Neural progenitor cell (in vitro differentiated cells): ENCODE measurements at regions not wholly inside any gene's neighbourhood (a gene's known extent, or its start where the extent isn't known, plus 50 kb on each side); places are given as distances from the start of the nearest gene placed in this dataset.

Experiments used
- DNase-seq: peaks from one replicate; pipeline ENCODE4 v3.0.0-alpha.2; 2016; ENCODE audit warnings: low spot score
- H2AFZ ChIP-seq: fragments of 200-600 bp; sonication (generic); replicated peaks from 2 replicates; pipeline ENCODE4 v1.6.1; 2016; ENCODE audit warnings: antibody characterized with exemption
- H3F3A ChIP-seq: fragments of 200-600 bp; sonication (generic); 2 replicates; pipeline ENCODE4 v1.6.1; 2016; ENCODE audit warnings: antibody characterized with exemption, low read depth
- H3K27ac ChIP-seq: fragments of 200-600 bp; sonication (generic); 2 replicates; pipeline ENCODE4 v1.5.1; 2016; ENCODE audit warnings: mild to moderate bottlenecking
- H3K27me3 ChIP-seq: fragments of 200-600 bp; sonication (generic); 2 replicates; pipeline ENCODE4 v1.6.1; 2016; ENCODE audit warnings: mild to moderate bottlenecking, moderate library complexity
- H3K36me3 ChIP-seq: fragments of 200-600 bp; sonication (generic); 2 replicates; pipeline ENCODE4 v1.5.1; 2016
- H3K4me1 ChIP-seq: fragments of 200-600 bp; sonication (generic); 2 replicates; pipeline ENCODE4 v1.6.1; 2016; ENCODE audit warnings: mixed run types
- H3K4me2 ChIP-seq: fragments of 200-600 bp; sonication (generic); 2 replicates; pipeline ENCODE4 v1.6.1; 2016
- H3K4me3 ChIP-seq: fragments of 200-600 bp; sonication (generic); 2 replicates; pipeline ENCODE4 v1.5.1; 2016
- H3K79me2 ChIP-seq: fragments of 200-600 bp; sonication (generic); 2 replicates; pipeline ENCODE4 v1.6.1; 2016; ENCODE audit warnings: low read depth
- H3K9ac ChIP-seq: fragments of 200-600 bp; sonication (generic); 2 replicates; pipeline ENCODE4 v1.6.1; 2016
- H3K9me3 ChIP-seq: fragments of 200-600 bp; sonication (generic); 2 replicates; pipeline ENCODE4 v1.5.1; 2016; ENCODE audit warnings: low read depth
- H4K20me1 ChIP-seq: fragments of 200-600 bp; sonication (generic); 2 replicates; pipeline ENCODE4 v1.6.1; 2016; ENCODE audit warnings: low read depth
- H3K27ac Mint-ChIP-seq: 3 replicates; pipeline ENCODE4 v1.8.0; 2021; ENCODE audit warnings: mixed read lengths
- H3K27me3 Mint-ChIP-seq: 2 replicates; pipeline ENCODE4 v1.8.0; 2022; ENCODE audit warnings: low read depth, mild to moderate bottlenecking, inconsistent platforms, moderate library complexity, mixed read lengths; ENCODE audit not compliant: insufficient read depth
- H3K36me3 Mint-ChIP-seq: 3 replicates; pipeline ENCODE4 v1.8.0; 2021; ENCODE audit warnings: mixed read lengths
- H3K4me1 Mint-ChIP-seq: 3 replicates; pipeline ENCODE4 v1.8.0; 2021; ENCODE audit warnings: mixed read lengths
- H3K4me3 Mint-ChIP-seq: 3 replicates; pipeline ENCODE4 v1.8.0; 2021; ENCODE audit warnings: mild to moderate bottlenecking, moderate library complexity, mixed read lengths
- H3K9me3 Mint-ChIP-seq: 3 replicates; pipeline ENCODE4 v1.8.0; 2020; ENCODE audit warnings: mixed read lengths
- EZH2 ChIP-seq: fragments of 200-600 bp; sonication (generic); IDR thresholded peaks from 2 replicates; pipeline ENCODE4 v1.6.1; 2017; ENCODE audit warnings: antibody characterized with exemption, mild to moderate bottlenecking, moderate library complexity
- EZH2phosphoT487 ChIP-seq: fragments of 200-600 bp; sonication (generic); IDR thresholded peaks from 2 replicates; pipeline ENCODE4 v1.6.1; 2017; ENCODE audit warnings: antibody characterized with exemption
- TF ChIP-seq, protein P1 (sequence below): fragments of 200-600 bp; sonication (generic); IDR thresholded peaks from 2 replicates; pipeline ENCODE4 v1.5.1; 2017; ENCODE audit warnings: antibody characterized with exemption, mild to moderate bottlenecking

DNA sequence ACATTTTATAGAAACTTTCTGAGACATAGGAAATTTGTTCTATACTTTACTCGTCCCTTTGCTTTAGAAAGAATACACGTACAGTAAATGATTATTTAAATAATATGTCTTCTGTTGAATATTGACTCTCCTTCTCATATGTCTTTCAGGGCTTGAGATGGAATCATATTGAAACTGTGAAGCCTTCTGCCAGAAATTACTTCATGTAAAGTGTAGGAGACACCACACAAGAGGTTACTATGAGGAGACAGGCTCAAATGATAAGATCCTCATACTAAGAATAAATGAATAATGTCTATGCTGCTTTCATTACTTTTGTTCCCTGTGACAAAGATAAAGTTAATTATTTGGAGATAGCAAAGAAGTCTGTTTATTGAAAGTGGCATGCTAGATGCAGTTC, 1240.3 kb upstream of the MAP3K7 start:
- H3K9me3 ChIP-seq: no peaks in the 10 kb centered on the region
- H3K27ac ChIP-seq: no peak overlapping the region
- no peaks in the 10 kb centered on the region for H3K36me3 ChIP-seq
- no peaks in the 10 kb centered on the region for H3K4me1 ChIP-seq
- H3K4me1 Mint-ChIP-seq: no peaks in the 10 kb centered on the region
- no peaks in the 10 kb centered on the region for H3K9me3 Mint-ChIP-seq
- H4K20me1 ChIP-seq: no peaks in the 10 kb centered on the region
- TF ChIP-seq EZH2 (no peak), EZH2phosphoT487 (no peak)
- TF ChIP-seq, protein P1, sequence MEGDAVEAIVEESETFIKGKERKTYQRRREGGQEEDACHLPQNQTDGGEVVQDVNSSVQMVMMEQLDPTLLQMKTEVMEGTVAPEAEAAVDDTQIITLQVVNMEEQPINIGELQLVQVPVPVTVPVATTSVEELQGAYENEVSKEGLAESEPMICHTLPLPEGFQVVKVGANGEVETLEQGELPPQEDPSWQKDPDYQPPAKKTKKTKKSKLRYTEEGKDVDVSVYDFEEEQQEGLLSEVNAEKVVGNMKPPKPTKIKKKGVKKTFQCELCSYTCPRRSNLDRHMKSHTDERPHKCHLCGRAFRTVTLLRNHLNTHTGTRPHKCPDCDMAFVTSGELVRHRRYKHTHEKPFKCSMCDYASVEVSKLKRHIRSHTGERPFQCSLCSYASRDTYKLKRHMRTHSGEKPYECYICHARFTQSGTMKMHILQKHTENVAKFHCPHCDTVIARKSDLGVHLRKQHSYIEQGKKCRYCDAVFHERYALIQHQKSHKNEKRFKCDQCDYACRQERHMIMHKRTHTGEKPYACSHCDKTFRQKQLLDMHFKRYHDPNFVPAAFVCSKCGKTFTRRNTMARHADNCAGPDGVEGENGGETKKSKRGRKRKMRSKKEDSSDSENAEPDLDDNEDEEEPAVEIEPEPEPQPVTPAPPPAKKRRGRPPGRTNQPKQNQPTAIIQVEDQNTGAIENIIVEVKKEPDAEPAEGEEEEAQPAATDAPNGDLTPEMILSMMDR: no peak
- DNase-seq: no peak
- H3K4me2 ChIP-seq: no peak overlapping the region
- no peak overlapping the region for H3K27ac Mint-ChIP-seq
- H3K4me3 ChIP-seq: no peak overlapping the region
- no peaks in the 10 kb centered on the region for H3F3A ChIP-seq
- no peaks in the 10 kb centered on the region for H3K36me3 Mint-ChIP-seq
- H3K4me3 Mint-ChIP-seq: no peak overlapping the region
- H2AFZ ChIP-seq: no peak overlapping the region
- H3K27me3 Mint-ChIP-seq: peaks cover 2% of the 10 kb centered on the region
- no peak overlapping the region for H3K9ac ChIP-seq
- no peaks in the 10 kb centered on the region for H3K79me2 ChIP-seq
- H3K27me3 ChIP-seq: no peaks in the 10 kb centered on the region

DNA sequence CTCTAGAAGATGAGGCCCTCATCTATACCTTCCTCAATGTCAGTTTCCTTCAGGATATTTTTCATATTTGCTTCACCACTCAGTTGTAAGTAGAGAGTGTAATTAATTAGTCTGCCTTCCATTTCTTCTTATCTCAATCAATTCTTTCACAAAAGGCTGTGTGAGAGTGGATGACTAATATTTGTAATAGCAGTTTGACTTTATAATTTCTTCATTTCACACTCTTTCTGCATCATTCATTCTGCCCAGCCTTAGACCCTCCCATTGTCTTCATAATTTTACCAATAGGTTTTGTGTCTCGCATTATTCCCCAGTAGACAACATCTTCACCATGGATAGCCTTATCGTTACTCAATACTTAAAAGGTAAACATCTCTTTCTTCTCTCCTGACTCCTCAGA, 1239.3 kb upstream of the MAP3K7 start:
- Histone ChIP-seq H2AFZ (no peak overlapping the region), H3K4me2 (no peak overlapping the region), H4K20me1 (no peaks in the 10 kb centered on the region), H3K4me1 (no peaks in the 10 kb centered on the region), H3K27ac (no peak overlapping the region), H3K36me3 (no peaks in the 10 kb centered on the region), H3F3A (no peaks in the 10 kb centered on the region), H3K27me3 (no peaks in the 10 kb centered on the region), H3K79me2 (no peaks in the 10 kb centered on the region), H3K9ac (no peak overlapping the region), H3K4me3 (no peak overlapping the region), H3K9me3 (no peaks in the 10 kb centered on the region)
- DNase-seq: no peak
- Mint-ChIP-seq H3K36me3 (no peaks in the 10 kb centered on the region), H3K27me3 (peaks cover 2% of the 10 kb centered on the region), H3K9me3 (no peaks in the 10 kb centered on the region), H3K4me3 (no peak overlapping the region), H3K4me1 (no peaks in the 10 kb centered on the region), H3K27ac (no peak overlapping the region)
- no peak for TF ChIP-seq EZH2phosphoT487
- TF ChIP-seq, protein P1: no peak

DNA sequence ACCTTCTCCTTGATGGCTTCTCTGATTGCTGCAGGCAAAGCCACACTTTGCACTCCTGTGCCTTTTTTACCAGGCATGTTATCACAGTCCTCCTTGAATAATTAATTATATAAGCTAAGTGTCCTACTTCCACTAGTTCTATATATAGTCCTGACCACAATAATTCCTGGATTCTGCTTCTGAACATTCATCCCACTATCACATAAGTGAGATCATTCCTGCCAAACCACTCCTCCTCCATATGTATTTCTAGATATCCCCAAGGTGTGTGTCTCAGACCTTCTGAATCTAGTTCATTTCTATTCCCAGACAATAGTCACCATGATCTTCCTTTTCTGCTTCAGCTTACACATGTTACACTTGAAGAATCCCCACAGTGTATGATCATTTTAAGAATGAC, 1237.5 kb upstream of the MAP3K7 start:
- Histone ChIP-seq H3F3A (no peaks in the 10 kb centered on the region), H4K20me1 (no peaks in the 10 kb centered on the region), H2AFZ (no peak overlapping the region), H3K9me3 (no peaks in the 10 kb centered on the region), H3K4me2 (no peak overlapping the region), H3K27ac (no peak overlapping the region), H3K27me3 (no peaks in the 10 kb centered on the region), H3K4me1 (no peaks in the 10 kb centered on the region), H3K4me3 (no peak overlapping the region), H3K36me3 (no peaks in the 10 kb centered on the region), H3K9ac (no peak overlapping the region), H3K79me2 (no peaks in the 10 kb centered on the region)
- no peak for DNase-seq
- TF ChIP-seq EZH2phosphoT487: no peak
- TF ChIP-seq, protein P1: no peak
- no peak for TF ChIP-seq EZH2
- Mint-ChIP-seq H3K27me3 (peaks cover 2% of the 10 kb centered on the region), H3K4me3 (no peak overlapping the region), H3K9me3 (no peaks in the 10 kb centered on the region), H3K27ac (no peak overlapping the region), H3K36me3 (no peaks in the 10 kb centered on the region), H3K4me1 (no peaks in the 10 kb centered on the region)

DNA sequence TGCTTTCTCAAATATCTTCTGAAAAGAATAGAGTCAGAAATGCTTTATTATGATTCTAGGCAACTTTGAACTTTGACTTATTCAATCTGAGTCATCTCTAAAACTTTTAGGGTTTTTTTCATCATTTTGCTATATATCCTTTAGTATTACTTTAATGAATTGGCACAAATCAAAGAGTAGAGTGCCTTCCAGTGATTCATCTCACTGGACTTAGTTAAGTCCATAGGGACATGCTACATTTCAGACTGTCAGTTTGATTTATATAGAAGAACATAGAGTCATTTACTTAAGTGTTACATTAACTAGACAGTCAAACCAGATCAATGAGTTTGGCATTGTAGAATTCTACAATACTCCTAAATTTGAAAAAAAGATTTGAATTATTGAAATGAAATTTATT, 1235.7 kb upstream of the MAP3K7 start:
- no peaks in the 10 kb centered on the region for H3K79me2 ChIP-seq
- Mint-ChIP-seq H3K36me3 (no peaks in the 10 kb centered on the region), H3K27ac (no peak overlapping the region), H3K9me3 (no peaks in the 10 kb centered on the region), H3K4me3 (no peak overlapping the region), H3K27me3 (peaks cover 2% of the 10 kb centered on the region), H3K4me1 (no peaks in the 10 kb centered on the region)
- H3F3A ChIP-seq: no peaks in the 10 kb centered on the region
- H3K9me3 ChIP-seq: no peaks in the 10 kb centered on the region
- no peak overlapping the region for H3K9ac ChIP-seq
- no peaks in the 10 kb centered on the region for H3K27me3 ChIP-seq
- H2AFZ ChIP-seq: no peak overlapping the region
- no peak for DNase-seq
- H3K4me3 ChIP-seq: no peak overlapping the region
- H3K27ac ChIP-seq: no peak overlapping the region
- TF ChIP-seq, protein P1: no peak
- TF ChIP-seq EZH2 (no peak), EZH2phosphoT487 (no peak)
- no peaks in the 10 kb centered on the region for H3K4me1 ChIP-seq
- no peaks in the 10 kb centered on the region for H4K20me1 ChIP-seq
- no peak overlapping the region for H3K4me2 ChIP-seq
- H3K36me3 ChIP-seq: no peaks in the 10 kb centered on the region
